ENCODE measurements at regions not wholly inside any gene's neighbourhood (a gene's known extent, or its start where the extent isn't known, plus 50 kb on each side); places are given as distances from the start of the nearest gene placed in this dataset.

DNA sequence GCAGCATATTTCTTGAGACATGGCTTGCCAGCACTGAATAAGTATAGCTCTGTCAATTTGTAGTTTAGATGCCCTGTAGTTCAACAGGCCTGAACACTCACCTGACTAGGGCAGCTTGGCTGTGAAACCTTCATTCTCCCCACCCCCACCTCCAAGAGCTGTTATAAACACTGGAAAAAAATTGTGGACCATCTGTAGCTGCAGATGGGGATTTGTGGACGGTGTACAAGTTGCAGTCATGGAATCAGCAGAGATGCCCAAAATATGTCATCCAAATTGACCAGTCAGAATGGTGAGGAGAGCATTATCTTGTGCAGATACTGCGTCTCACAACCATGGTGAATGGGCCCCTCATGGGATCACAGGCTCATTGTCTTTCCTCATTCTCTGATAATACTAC is 76.2 kb upstream of the PAQR3 start:
- no peaks in the 10 kb centered on the region for H3K9me3 ChIP-seq
- H3K27ac ChIP-seq: no peak overlapping the region
- TF ChIP-seq POLR2AphosphoS5 (IDR thresholded peaks at IDR 0.05): no peak
- TF ChIP-seq POLR2A (IDR thresholded peaks at IDR 0.05): no peak
- no peak overlapping the region for H3K4me3 ChIP-seq
- intact Hi-C loops (cut with DNase I; ENCODE audit: low total_unique reads): no loop called here
- 81 to 96% (median 93%) methylated on average over 2 of the region's 2 CpGs for WGBS, 5 donors
- no peak for DNase-seq
- no peaks in the 10 kb centered on the region for H3K27me3 ChIP-seq (replicated peaks in 1 of 7)
- no peaks in the 10 kb centered on the region for H3K4me1 ChIP-seq
- H3K36me3 ChIP-seq: no peaks in the 10 kb centered on the region

DNA sequence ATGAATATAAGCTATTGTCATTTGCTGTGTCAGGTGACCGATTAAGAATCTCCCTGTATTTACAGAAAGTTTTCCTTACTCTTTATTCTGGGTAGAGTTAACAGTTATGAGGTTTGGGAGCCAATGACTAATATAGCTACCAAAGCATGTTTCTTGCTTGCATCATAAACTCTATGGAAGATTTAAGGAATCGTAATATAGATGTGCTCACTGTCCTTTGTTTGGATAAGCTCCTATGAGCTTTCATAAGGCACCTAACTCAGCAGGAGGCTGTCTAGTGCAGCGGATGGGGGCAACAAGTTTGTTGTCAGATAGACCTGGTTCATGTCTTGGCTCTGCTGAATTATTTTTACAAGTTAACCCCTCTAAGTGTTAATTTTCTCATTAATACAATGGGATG is 75.0 kb upstream of the PAQR3 start:
- H3K4me3 ChIP-seq: no peak overlapping the region
- intact Hi-C loops (cut with DNase I; ENCODE audit: low total_unique reads): no loop called here
- H3K9me3 ChIP-seq: no peaks in the 10 kb centered on the region
- no peaks in the 10 kb centered on the region for H3K4me1 ChIP-seq
- DNase-seq: no peak
- 73 to 90% (median 85%) methylated on average over 3 of the region's 3 CpGs for WGBS, 5 donors
- TF ChIP-seq POLR2AphosphoS5 (IDR thresholded peaks at IDR 0.05) (no peak), POLR2A (IDR thresholded peaks at IDR 0.05) (no peak)
- TF ChIP-seq, protein P1, sequence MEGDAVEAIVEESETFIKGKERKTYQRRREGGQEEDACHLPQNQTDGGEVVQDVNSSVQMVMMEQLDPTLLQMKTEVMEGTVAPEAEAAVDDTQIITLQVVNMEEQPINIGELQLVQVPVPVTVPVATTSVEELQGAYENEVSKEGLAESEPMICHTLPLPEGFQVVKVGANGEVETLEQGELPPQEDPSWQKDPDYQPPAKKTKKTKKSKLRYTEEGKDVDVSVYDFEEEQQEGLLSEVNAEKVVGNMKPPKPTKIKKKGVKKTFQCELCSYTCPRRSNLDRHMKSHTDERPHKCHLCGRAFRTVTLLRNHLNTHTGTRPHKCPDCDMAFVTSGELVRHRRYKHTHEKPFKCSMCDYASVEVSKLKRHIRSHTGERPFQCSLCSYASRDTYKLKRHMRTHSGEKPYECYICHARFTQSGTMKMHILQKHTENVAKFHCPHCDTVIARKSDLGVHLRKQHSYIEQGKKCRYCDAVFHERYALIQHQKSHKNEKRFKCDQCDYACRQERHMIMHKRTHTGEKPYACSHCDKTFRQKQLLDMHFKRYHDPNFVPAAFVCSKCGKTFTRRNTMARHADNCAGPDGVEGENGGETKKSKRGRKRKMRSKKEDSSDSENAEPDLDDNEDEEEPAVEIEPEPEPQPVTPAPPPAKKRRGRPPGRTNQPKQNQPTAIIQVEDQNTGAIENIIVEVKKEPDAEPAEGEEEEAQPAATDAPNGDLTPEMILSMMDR (IDR thresholded peaks at IDR 0.05 in 8 of 11, conservative IDR thresholded peaks at IDR 0.05 in 3 of 11): no peak
- H3K27me3 ChIP-seq (replicated peaks in 1 of 7): no peaks in the 10 kb centered on the region
- no peaks in the 10 kb centered on the region for H3K36me3 ChIP-seq
- no peak overlapping the region for H3K27ac ChIP-seq

DNA sequence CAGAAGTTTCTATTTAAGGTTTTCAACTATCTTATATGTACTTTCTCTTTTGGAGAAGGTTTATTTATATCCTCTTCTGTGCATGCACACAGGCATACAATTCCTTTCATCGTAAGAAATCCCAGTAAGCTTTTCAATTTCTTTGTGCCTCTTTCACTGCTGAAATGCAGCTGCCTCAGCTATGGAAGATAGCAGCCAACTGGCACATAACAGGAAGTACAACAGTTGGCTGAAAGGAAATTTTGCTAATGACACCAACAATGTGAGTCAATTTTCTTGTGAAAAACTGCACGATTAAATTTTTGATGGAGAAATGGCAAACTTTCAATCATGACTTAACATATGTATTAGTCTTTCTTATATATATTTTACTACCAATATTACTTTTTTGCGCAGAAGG is 74.5 kb upstream of the PAQR3 start:
- DNase-seq: no peak
- Histone ChIP-seq H3K9me3 (no peaks in the 10 kb centered on the region), H3K4me3 (no peak overlapping the region), H3K36me3 (no peaks in the 10 kb centered on the region), H3K27ac (no peak overlapping the region), H3K4me1 (no peaks in the 10 kb centered on the region), H3K27me3 (replicated peaks in 1 of 7) (no peaks in the 10 kb centered on the region)
- 42 to 61% (median 47%) methylated on average over 3 of the region's 3 CpGs for WGBS, 5 donors
- no peak for TF ChIP-seq POLR2AphosphoS5 (IDR thresholded peaks at IDR 0.05)
- no peak for TF ChIP-seq POLR2A (IDR thresholded peaks at IDR 0.05)
- TF ChIP-seq, protein P1 (IDR thresholded peaks at IDR 0.05 in 8 of 11, conservative IDR thresholded peaks at IDR 0.05 in 3 of 11): no peak
- intact Hi-C loops (cut with DNase I; ENCODE audit: low total_unique reads): no loop called here

DNA sequence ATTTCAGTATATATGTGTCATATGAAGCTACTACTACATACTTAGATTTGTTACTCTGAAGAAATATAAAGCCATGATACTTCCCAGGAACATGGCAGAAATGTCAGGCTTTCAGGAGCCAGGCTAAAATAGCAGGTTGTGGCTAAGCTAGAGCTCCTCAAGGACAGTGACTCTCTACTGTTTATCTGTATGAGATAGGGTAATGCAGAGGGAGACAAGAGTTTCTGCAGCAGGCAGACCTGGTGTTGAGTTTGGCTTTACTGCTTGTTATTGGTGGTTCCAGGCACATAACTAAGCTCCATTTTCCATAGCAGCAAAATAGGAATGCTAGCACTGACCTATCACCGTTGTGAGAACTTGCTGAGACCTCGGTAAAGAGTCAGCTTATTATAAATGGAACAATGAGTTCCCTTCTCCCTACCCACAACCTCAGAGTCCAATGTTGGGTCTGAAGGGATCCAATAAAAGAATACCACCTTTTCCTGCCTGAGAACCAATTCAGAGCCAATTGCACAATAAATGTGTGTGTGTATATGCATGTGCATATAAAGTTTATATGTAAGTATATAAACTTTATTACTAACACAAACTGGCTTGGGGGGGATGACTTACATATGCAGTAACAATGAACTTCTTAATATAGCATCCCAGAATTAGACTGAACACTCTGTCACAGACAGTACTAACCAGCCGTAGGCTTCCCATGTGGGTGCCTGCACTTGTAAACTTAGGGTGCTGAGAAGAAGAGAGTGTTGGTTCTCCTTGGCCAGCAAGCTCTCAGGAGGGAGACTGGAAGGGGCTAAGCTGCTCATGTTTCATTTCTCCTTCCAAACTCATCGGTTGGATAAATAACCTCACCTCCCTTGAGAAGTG is 51.9 kb upstream of the PAQR3 start:
- intact Hi-C loops (cut with DNase I; ENCODE audit: low total_unique reads): no loop called here
- H3K4me1 ChIP-seq: no peaks in the 10 kb centered on the region
- TF ChIP-seq POLR2A (IDR thresholded peaks at IDR 0.05) (no peak), POLR2AphosphoS5 (IDR thresholded peaks at IDR 0.05) (no peak)
- TF ChIP-seq, protein P1 (IDR thresholded peaks at IDR 0.05 in 8 of 11, conservative IDR thresholded peaks at IDR 0.05 in 3 of 11): no peak
- no peaks in the 10 kb centered on the region for H3K36me3 ChIP-seq
- H3K9me3 ChIP-seq: no peaks in the 10 kb centered on the region
- H3K4me3 ChIP-seq: no peak overlapping the region
- no peak for DNase-seq
- 77 to 89% (median 80%) methylated on average over 4 of the region's 4 CpGs for WGBS, 5 donors
- H3K27me3 ChIP-seq (replicated peaks in 1 of 7): no peaks in the 10 kb centered on the region
- no peak overlapping the region for H3K27ac ChIP-seq
